Activated T-helper 1 cell treated with anti-CD3 and anti-CD28 coated beads, Interleukin-12 subunit alpha, Interleukin-12 subunit beta, Interleukin-2, Interleukin-4 antibody, amounts not matched to agents 30 ng/mL and 10 ng/mL and 1 ng/mL, durations not matched to agents 14 hours and 24 hours and 36 hours (primary cell): ENCODE measurements at regions not wholly inside any gene's neighbourhood (a gene's known extent, or its start where the extent isn't known, plus 50 kb on each side); places are given as distances from the start of the nearest gene placed in this dataset.

Experiments used
- DNase-seq: peaks from one replicate; pipeline ENCODE4 v3.0.0; 2021; ENCODE audit warnings: low spot score
- H3K27ac Mint-ChIP-seq: one replicate; pipeline ENCODE4 v1.8.0; 2021; ENCODE audit warnings: mild to moderate bottlenecking, mixed read lengths
- H3K27me3 Mint-ChIP-seq: one replicate; pipeline ENCODE4 v1.8.0; 2022; ENCODE audit warnings: mild to moderate bottlenecking, moderate library complexity, mixed read lengths; ENCODE audit not compliant: insufficient read depth
- H3K36me3 Mint-ChIP-seq: one replicate; pipeline ENCODE4 v1.8.0; 2021; ENCODE audit warnings: low read depth, mixed read lengths
- H3K4me1 Mint-ChIP-seq: one replicate; pipeline ENCODE4 v1.8.0; 2021; ENCODE audit warnings: low read depth, mixed read lengths
- H3K4me3 Mint-ChIP-seq: one replicate; pipeline ENCODE4 v1.8.0; 2021; ENCODE audit warnings: mild to moderate bottlenecking, moderate library complexity, mixed read lengths
- H3K9me3 Mint-ChIP-seq: one replicate; pipeline ENCODE4 v1.8.0; 2021; ENCODE audit warnings: mixed read lengths
- intact Hi-C: fragments of 100-400 bp; cut with micrococcal nuclease; formaldehyde crosslinking; loops from one replicate; pipeline ENCODE4 v1.15.1; 2024

- intact Hi-C loops: no loop called here
- no peaks in the 10 kb centered on the region for H3K36me3 Mint-ChIP-seq
- peaks cover 26% of the 10 kb centered on the region for H3K9me3 Mint-ChIP-seq
- no peaks in the 10 kb centered on the region for H3K27me3 Mint-ChIP-seq
- H3K27ac Mint-ChIP-seq: no peak overlapping the region
- H3K4me3 Mint-ChIP-seq: no peak overlapping the region
- no peak for DNase-seq
- no peaks in the 10 kb centered on the region for H3K4me1 Mint-ChIP-seq
These were observed 764.9 kb downstream of the LIG4 start for GRCh38 chr13:107450431-107450830.

GRCh38 chr13:107447591-107447990, 767.7 kb downstream of the LIG4 start:
- Mint-ChIP-seq H3K4me3 (no peak overlapping the region), H3K4me1 (no peaks in the 10 kb centered on the region), H3K27ac (no peak overlapping the region), H3K36me3 (no peaks in the 10 kb centered on the region), H3K27me3 (no peaks in the 10 kb centered on the region), H3K9me3 (peaks cover 14% of the 10 kb centered on the region)
- intact Hi-C loops: no loop called here
- DNase-seq: no peak

GRCh38 chr13:107441279-107441678, 774.1 kb downstream of the LIG4 start:
- no peaks in the 10 kb centered on the region for H3K36me3 Mint-ChIP-seq
- intact Hi-C loops: no loop called here
- no peaks in the 10 kb centered on the region for H3K9me3 Mint-ChIP-seq
- no peaks in the 10 kb centered on the region for H3K4me1 Mint-ChIP-seq
- H3K4me3 Mint-ChIP-seq: no peak overlapping the region
- H3K27ac Mint-ChIP-seq: no peak overlapping the region
- H3K27me3 Mint-ChIP-seq: no peaks in the 10 kb centered on the region
- no peak for DNase-seq

GRCh38 chr13:107438251-107438650, 777.1 kb downstream of the LIG4 start:
- no peaks in the 10 kb centered on the region for H3K9me3 Mint-ChIP-seq
- H3K4me1 Mint-ChIP-seq: no peaks in the 10 kb centered on the region
- H3K4me3 Mint-ChIP-seq: no peak overlapping the region

GRCh38 chr13:107434347-107434746, 781.0 kb downstream of the LIG4 start:
- DNase-seq: no peak
- Mint-ChIP-seq H3K4me3 (no peak overlapping the region), H3K27me3 (no peaks in the 10 kb centered on the region)

More at GRCh38 chr13:107438251-107438650, 777.1 kb downstream of the LIG4 start:
- H3K36me3 Mint-ChIP-seq: no peaks in the 10 kb centered on the region
- no peak overlapping the region for H3K27ac Mint-ChIP-seq
- intact Hi-C loops: no loop called here
- no peak for DNase-seq
- no peaks in the 10 kb centered on the region for H3K27me3 Mint-ChIP-seq

GRCh38 chr13:107427536-107427935, 787.8 kb downstream of the LIG4 start:
- Mint-ChIP-seq H3K36me3 (no peaks in the 10 kb centered on the region), H3K9me3 (peaks cover 5% of the 10 kb centered on the region), H3K27me3 (no peaks in the 10 kb centered on the region), H3K4me3 (no peak overlapping the region), H3K27ac (no peak overlapping the region), H3K4me1 (no peaks in the 10 kb centered on the region)
- intact Hi-C loops: no loop called here
- no peak for DNase-seq

More at GRCh38 chr13:107434347-107434746, 781.0 kb downstream of the LIG4 start:
- intact Hi-C loops: no loop called here
- H3K9me3 Mint-ChIP-seq: peaks cover 3% of the 10 kb centered on the region
- no peaks in the 10 kb centered on the region for H3K36me3 Mint-ChIP-seq
- H3K4me1 Mint-ChIP-seq: no peaks in the 10 kb centered on the region
- H3K27ac Mint-ChIP-seq: no peak overlapping the region

GRCh38 chr13:107422421-107422820, 792.9 kb downstream of the LIG4 start:
- Mint-ChIP-seq H3K4me1 (no peaks in the 10 kb centered on the region), H3K27ac (no peak overlapping the region), H3K4me3 (no peak overlapping the region), H3K27me3 (no peaks in the 10 kb centered on the region), H3K9me3 (peaks cover 6% of the 10 kb centered on the region), H3K36me3 (no peaks in the 10 kb centered on the region)
- intact Hi-C loops: no loop called here
- no peak for DNase-seq

- Mint-ChIP-seq H3K9me3 (peaks cover 6% of the 10 kb centered on the region), H3K4me3 (no peak overlapping the region), H3K27me3 (no peaks in the 10 kb centered on the region), H3K36me3 (no peaks in the 10 kb centered on the region), H3K4me1 (no peaks in the 10 kb centered on the region), H3K27ac (no peak overlapping the region)
- DNase-seq: no peak
- intact Hi-C loops: no loop called here
These were observed 793.4 kb downstream of the LIG4 start for GRCh38 chr13:107421951-107422350.

GRCh38 chr13:107421028-107421427, 794.3 kb downstream of the LIG4 start:
- Mint-ChIP-seq H3K4me1 (no peaks in the 10 kb centered on the region), H3K27me3 (no peaks in the 10 kb centered on the region), H3K4me3 (no peak overlapping the region), H3K36me3 (no peaks in the 10 kb centered on the region), H3K9me3 (peaks cover 6% of the 10 kb centered on the region), H3K27ac (no peak overlapping the region)
- intact Hi-C loops: no loop called here
- no peak for DNase-seq

GRCh38 chr13:107413005-107413404, 802.3 kb downstream of the LIG4 start:
- intact Hi-C loops: no loop called here
- DNase-seq: no peak
- H3K27ac Mint-ChIP-seq: no peak overlapping the region
- no peaks in the 10 kb centered on the region for H3K9me3 Mint-ChIP-seq
- no peaks in the 10 kb centered on the region for H3K36me3 Mint-ChIP-seq
- H3K27me3 Mint-ChIP-seq: no peaks in the 10 kb centered on the region
- no peaks in the 10 kb centered on the region for H3K4me1 Mint-ChIP-seq
- no peak overlapping the region for H3K4me3 Mint-ChIP-seq

GRCh38 chr13:107407074-107407473, 808.3 kb downstream of the LIG4 start:
- H3K9me3 Mint-ChIP-seq: peaks cover 3% of the 10 kb centered on the region
- H3K4me3 Mint-ChIP-seq: no peak overlapping the region
- DNase-seq: no peak
- intact Hi-C loops: no loop called here
- H3K27ac Mint-ChIP-seq: no peak overlapping the region
- H3K4me1 Mint-ChIP-seq: no peaks in the 10 kb centered on the region
- no peaks in the 10 kb centered on the region for H3K27me3 Mint-ChIP-seq
- no peaks in the 10 kb centered on the region for H3K36me3 Mint-ChIP-seq

- DNase-seq: no peak
- H3K4me3 Mint-ChIP-seq: no peak overlapping the region
- H3K4me1 Mint-ChIP-seq: no peaks in the 10 kb centered on the region
- peaks cover 3% of the 10 kb centered on the region for H3K9me3 Mint-ChIP-seq
- intact Hi-C loops: no loop called here
- no peak overlapping the region for H3K27ac Mint-ChIP-seq
- H3K36me3 Mint-ChIP-seq: no peaks in the 10 kb centered on the region
- no peaks in the 10 kb centered on the region for H3K27me3 Mint-ChIP-seq
These were observed 819.2 kb downstream of the LIG4 start for GRCh38 chr13:107395927-107396662.

GRCh38 chr13:107392205-107392604, 823.1 kb downstream of the LIG4 start:
- H3K27ac Mint-ChIP-seq: no peak overlapping the region
- H3K27me3 Mint-ChIP-seq: no peaks in the 10 kb centered on the region
- no peak for DNase-seq
- no peaks in the 10 kb centered on the region for H3K4me1 Mint-ChIP-seq
- no peaks in the 10 kb centered on the region for H3K9me3 Mint-ChIP-seq
- intact Hi-C loops: no loop called here
- H3K36me3 Mint-ChIP-seq: no peaks in the 10 kb centered on the region
- H3K4me3 Mint-ChIP-seq: no peak overlapping the region

GRCh38 chr13:107387525-107387924, 819.6 kb upstream of the ARGLU1 start:
- intact Hi-C loops: no loop called here
- H3K36me3 Mint-ChIP-seq: no peaks in the 10 kb centered on the region
- H3K27ac Mint-ChIP-seq: no peak overlapping the region
- H3K4me1 Mint-ChIP-seq: no peaks in the 10 kb centered on the region
- H3K4me3 Mint-ChIP-seq: no peak overlapping the region
- H3K9me3 Mint-ChIP-seq: no peaks in the 10 kb centered on the region
- no peaks in the 10 kb centered on the region for H3K27me3 Mint-ChIP-seq
- no peak for DNase-seq
